ENCODE measurements at regions not wholly inside any gene's neighbourhood (a gene's known extent, or its start where the extent isn't known, plus 50 kb on each side); places are given as distances from the start of the nearest gene placed in this dataset.

DNA sequence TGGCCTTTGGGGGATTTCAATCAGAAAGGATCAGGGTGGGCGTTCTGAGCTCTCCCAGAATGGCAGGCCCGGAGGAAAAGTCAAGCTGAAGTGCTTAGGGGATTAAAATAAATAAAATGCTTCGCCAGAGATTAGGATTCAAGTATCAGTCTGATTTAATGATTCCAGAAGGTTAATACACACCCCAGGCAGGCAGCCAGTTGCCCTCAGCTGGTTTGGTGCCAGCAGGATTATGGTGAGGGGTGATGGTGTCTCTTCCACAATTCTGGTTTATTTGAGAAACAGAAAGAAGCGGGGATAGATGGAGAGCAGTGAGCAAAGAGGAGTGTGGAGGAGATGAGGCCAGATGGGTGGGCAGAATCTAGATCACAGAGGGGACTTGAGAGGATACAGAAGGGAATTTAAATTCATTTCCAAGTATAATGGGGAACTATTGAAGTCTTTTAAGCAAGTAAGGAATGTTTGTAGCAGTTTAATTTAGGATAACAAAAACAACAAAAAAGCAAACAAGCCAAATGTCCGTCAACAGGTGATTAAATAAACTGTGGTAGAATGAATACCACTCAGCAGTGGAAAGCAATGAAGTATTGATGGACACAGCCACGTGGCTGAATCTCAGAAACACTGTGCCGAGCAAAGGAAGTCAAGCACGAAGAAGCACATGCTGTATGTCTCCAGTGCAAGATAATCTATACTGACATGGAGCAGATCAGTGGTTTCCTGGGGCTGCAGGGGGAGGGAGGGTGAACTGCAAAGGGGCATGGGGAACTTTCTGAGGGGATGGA, 297.7 kb downstream of the MSX2 start:
- DNase-seq: no peak

DNA sequence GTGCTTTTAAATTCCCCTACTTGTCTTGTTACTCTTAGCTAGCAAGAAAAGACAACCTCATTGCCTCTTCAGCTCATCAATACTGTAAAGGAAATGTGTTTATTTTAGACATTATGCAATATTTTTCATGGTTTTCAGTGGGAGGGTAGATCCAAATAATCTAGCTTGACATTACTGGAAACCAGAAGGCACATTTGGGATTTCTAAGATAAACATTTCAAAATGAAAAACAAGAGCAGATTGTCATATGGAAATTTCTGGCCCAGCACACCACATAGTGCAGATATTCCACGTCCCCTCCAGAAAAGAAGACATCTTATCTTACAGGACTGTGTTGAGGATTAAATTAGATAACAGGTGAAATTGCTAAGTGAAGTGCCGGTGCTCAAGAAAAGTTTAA, 296.9 kb downstream of the MSX2 start:
- DNase-seq: no peak

DNA sequence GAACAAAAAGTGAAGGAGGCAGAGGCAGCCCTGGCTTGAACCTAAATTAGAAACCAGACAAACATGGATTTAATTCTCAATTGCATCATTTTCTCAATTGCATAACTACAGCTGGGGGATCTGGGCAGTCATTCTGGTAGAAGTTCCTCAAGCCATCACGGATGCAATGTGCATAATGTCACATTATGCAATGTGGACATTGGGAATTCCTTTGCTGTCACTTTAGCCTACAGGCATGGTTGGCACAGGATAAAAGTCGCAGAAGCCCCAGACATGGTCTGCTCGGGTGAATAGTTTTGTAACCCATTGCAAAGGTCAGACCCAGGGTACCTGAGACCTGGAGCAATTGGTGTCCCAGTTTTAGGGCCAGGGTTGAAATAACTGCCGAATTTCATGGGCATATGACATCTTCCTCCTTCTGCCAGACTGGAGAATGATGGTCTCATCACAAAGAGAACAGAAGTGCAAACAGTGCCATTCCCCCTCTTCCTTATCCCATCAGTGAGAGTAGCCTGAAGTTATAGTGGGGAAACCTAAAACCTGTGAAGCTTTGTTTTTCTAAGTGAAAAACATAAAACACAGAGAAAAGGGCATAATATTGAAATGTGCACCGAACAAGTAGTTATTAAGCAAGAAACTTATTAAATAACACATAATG, 290.8 kb downstream of the MSX2 start:
- DNase-seq: no peak

DNA sequence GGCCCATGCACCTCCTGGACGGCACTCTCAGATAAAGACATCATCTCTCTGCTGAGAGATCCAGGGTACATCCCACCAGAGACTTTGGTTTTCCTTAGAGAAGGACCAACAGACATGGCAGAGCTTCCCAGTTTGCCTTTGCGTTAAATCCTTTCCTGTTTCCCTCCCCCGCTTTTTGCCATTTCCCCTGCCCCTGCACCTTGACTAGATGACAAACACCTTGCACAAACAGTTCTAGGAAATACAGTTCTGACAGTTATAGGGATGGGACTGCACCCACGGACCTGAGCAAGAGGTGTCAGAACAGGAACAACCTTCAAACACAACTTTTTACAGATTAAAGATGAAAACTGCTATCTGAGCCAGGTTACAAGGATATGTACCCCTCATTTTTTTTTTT, 288.9 kb downstream of the MSX2 start:
- DNase-seq: no peak

DNA sequence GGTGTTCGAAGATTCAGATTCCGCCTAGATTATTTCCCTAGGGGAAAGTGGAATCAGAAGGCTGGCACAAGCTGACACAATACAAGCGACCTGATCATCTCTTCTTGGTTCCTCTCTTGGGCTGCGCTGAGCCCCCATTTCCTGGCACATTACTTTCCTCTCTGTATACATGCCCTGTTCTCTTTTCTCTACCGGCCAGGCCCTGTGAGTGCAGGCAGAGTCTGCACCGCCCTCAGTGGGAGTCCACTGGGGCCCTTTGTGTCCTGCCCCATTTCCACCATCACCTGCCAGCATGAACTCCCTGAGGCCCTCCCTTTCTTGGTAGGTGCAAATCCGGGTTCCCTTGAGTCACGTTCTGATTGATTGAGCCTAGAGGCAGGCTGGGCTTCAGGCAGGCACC, 287.9 kb downstream of the MSX2 start:
- no peak for DNase-seq

DNA sequence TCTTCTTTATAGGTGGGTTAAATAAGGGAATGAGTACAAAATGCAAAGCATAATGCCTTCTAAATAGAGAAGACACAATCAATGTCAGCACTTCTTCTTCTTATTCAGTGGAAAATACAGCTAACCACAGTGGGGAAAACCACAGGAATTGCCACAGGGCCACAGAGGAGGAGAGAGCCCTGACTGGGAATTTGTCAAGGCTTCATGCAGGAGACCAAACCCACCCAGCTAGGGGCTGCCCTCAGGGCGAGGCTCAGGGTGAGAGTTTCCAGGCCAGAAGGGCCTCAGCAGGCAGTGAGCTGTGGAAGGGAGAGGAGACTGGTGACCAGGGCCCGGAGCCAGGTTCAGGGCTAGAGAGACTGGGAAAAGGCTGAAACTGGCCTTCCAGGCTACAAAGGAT, 279.1 kb downstream of the MSX2 start:
- DNase-seq: no peak

DNA sequence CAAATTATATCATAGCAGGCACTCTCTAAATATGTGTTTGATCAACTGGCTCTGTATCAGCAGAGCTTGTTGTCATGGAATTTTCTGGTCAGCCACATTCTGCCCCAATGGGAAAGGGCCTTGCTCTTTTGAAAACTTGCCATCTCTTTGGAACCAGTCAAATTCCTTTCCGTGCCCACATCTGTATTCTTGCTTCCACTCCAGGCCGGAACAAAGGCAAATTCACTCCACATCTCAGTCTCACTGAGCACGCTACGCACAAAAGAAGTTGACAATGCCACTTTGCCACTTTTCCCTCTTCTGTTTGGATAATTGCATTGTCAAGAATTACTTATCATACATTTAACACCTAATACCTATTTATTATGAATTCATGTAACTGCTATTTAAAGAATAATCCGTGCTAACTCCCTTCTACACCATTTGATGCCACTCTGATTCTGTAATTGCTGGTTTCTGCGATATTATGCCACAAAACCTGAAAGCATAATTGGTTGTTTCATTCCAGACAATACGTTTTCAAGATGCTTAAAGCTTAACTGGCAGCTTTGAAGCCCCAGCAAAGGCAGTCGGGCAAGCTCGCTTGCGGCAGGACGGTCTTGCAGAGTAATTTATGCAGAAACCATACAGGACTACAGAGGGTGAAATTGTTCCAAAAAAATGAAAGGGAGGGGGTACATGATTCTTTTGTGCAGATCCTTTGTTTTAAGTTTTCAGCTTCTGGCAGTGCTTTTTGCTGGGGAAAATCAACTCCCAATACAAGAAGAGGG, 277.7 kb downstream of the MSX2 start:
- DNase-seq: no peak

DNA sequence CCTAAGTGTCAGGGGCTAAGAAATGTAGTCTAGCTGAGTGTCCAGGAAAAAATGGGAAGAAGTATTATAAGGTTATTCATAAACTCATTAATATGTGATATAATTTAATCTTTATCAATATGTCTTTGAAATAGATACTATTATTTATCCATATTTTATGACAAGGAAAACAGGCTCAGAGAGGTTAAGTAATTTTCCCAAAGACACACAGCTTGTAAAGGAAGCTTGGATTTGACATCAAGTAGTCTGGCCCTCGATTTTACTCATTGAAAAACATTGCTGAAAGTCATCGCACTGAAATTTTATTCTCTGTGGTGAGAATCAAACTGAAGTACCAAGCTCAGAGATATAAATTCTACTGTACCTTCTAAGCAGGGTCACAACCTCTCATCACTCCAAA, 276.9 kb downstream of the MSX2 start:
- no peak for DNase-seq

DNA sequence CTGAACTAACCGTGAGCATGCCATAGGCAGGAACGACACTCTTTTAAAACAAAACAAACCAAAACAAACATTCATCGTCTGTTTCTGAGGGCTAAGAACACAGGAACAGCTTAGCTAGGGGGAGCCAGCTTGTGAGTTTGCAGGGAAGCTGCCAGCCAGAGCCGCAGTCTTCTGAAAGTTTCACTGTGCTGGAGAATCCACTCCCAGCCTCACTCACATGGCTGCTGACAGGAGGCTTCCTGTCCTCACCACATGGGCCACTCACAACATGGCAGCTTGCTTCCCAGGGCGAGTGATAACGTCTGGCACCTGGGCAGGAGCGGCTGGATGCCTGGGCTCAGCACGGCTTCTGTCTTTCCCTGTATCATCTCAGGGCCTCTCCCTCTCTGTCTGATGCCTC, 275.2 kb downstream of the MSX2 start:
- no peak for DNase-seq

DNA sequence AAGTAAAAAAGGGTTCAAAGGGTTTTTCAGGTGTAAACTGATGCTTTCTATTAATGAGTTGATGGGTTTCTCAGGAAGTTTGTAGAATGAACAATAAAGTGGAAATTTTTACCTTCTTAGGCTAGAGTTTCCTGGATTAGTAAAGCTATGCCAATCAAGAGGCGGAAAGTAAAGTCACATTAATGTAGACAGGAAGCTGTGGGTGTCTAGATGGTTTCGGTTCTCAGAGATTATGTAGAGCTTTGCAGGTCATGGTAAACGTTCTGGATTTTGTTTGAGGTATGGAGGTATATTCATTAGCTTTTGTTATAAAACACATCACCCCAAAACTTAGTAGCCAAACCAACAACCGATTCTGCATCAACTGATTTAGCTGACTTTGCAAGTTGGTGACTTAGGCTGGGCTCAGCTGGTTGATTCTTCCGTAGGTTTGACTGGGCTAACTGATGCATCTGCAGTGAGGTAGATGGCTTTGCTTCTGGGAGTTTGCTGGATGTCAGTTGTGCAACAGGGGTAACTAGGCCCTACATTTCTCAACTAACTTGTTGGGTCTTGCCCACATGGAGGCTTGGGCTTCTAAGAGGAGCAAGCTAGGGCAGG, 273.8 kb downstream of the MSX2 start:
- no peak for DNase-seq

DNA sequence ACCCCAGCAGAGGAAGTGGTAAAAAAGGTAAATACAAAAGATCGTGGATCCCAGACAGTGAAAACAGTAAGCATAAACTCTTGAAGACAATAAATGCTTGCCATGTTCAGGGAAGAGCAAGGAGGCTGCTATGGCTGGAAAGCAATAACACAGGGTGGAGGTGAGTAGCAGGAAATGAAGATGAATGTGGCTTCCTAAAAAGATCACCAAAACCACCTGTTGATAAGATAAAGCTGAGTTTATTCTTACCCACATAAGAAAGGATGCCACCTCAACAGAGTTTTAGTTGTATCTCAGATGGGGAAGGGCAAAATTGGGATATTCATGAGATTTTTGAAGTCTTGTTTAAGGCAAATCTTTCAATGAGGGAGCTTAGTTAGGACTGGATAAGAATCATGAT, 273.3 kb downstream of the MSX2 start:
- DNase-seq: no peak

DNA sequence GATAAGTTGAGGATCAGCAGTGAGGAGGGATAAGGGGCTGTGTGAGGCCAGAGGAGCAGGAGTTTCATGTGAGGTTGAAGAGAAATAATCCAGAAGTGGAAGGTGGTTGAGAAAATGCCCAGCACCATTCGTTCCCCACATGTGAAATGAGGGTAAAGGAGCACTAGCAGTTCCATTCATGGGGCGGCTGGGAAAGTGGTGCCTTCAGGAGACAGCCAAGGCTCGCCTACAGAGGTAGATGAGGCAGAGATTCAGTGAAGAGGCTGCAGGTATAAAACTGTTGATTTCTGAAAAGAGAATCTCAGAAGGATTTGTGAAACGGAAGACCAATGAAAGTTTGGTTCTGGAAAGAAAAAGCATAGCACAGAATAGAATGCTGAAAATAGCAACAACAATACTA, 272.6 kb downstream of the MSX2 start:
- no peak for DNase-seq

DNA sequence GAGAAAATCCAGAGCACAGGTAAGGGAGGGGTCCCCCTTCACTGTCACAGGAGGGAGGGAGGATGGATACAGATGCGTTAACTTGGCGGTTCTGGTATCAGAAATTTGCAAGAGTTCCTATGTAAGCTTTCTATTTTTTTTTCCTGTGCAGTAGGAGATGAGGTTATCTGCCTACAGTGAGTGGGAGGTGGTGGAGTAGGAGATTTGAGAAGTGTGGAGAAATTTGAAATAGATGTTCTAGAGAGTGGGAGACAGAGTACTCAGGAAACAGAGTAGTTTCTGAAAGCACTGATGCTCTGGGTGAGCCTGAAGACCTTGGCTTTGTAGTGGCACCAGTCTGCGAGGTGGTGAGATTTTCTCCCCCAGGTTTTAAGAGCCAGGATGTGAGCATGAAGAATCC, 271.4 kb downstream of the MSX2 start:
- no peak for DNase-seq

DNA sequence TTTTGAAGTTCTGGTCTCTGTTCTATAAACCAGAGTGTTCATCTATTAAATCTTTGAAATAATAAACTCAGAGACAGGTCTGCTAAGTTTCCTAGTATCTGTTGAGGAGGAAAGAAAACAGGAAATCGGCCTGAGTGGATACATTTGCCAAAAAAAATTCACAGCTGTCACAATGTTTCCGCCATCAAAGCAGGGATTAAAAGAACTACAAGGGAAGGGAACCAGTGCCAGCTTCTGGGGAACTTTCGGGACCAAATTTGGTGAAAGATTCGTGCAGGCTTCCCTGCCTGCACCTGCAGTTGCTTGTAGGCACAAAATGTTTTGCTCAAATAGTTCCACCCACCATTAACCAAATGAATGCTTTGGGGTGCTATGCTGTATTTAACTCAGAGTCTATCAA, 267.5 kb downstream of the MSX2 start:
- no peak for DNase-seq

DNA sequence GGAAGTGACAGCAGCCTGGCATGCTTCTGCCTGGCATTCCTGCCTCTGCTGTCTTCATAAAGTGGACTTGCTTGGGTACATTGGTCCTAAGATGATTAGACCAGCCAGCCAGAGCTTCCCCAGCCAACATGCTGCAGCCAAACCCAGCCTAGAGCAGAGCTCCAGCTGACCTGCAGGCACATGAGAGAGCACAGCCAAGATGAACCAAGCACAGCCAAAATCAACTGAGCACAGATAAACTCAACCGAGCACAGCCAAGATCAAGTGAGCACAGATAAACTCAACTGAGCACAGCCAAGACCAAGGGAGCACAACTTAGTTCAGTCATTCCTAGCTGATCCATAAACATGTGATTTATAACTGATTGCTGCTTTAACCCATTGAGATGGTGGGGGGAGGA, 266.5 kb downstream of the MSX2 start:
- no peak for DNase-seq

DNA sequence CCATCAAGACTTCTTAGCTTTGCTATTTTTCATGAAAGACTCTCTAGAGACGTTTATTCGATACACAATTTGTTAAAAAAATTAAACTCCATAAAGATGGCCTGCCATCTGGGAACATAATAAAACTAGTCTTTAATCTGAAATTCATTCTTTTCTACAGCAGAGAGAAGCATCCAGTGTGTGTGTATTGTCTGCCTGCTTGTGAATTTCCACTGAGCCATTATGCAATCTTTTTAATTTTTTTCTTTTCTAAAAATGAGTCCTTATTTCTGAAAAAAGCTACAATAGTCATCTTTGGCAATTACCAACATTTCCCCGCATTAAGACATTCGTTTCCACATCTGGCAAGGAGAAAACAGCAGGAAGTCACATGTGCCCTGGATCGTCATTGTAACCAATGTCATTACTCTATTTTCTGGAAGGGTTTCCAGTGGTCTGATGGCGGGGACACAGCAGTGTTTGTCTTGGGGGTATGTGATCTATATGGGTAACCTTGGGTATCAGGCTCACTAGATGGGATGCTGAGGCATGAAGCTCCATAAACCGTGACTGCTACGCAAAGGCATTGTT, 263.1 kb downstream of the MSX2 start:
- no peak for DNase-seq

DNA sequence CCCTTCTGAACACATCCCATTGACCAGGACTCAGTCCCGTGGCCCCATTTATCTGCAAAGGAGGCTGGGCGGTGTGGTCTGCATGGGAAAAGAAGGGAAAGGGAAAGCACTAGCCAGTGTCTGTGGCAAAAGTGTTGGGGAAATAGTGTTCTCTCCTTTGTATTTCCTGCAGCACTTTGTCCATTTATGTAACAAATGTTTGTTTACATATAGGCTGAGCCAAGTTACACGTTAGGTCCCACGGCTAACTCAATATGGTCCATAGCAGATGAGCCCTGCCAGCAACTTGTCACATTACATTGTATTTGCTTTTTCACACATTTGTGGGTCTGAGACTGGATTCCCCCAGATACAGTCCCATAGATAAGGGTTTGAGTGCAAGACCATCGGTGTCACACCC, 260.5 kb downstream of the MSX2 start:
- no peak for DNase-seq

DNA sequence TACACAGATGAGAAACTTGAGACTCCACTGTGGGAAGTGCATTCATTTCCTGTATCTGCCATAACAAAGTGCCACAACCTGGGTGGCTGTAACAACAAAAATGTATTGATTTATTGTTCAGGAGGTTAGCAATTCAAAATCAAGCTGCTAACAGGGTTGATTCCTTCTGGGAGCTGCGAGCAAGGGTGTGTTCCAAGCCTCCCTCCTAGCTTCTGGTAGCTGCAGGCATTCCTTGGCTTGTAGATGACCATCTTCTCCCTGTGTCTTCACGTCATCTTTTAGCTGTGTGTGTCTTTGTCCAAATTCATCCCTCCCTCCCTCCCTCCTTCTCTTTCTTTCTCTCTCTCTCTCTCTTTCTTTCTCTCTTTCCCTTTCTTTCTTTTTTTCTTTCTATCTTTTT, 258.1 kb downstream of the MSX2 start:
- no peak for DNase-seq

DNA sequence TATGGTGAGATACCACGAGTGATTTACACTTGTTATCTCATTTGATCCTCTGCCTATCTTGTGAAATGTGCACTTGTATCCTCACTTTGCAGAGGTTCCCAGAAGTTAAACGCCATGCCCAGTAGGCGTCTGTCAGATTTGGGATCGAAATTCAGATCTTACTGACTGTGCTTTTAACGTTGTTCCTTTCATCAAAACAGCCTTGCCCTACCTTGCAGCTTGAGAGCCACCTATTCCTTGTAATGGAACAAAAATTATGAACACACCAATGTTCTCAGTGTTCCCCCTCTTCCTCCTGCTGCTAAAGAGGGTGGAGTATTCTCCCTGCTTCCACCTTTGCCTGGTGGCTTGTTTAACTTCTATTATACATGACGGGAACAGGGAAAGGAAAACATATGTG, 257.0 kb downstream of the MSX2 start:
- no peak for DNase-seq

DNA sequence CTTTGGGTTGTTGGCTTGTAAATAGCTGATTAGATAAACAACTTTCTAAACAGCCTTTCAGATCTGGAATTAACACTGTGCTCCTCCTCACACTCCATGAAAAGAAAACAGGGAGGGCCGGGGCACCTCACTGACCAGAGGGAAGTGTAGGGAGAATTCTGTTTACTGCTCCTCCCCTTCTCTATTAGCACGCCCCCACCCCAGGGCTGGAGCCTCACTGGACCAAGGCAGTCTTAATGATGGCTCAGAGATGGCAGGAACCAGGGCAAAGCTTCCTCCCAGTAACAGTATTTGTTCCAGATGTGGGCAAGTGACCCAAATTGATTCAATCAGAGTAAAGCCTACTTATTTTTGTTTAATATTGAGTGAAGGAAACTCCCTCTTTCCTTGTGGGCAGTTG, 256.6 kb downstream of the MSX2 start:
- no peak for DNase-seq

DNA sequence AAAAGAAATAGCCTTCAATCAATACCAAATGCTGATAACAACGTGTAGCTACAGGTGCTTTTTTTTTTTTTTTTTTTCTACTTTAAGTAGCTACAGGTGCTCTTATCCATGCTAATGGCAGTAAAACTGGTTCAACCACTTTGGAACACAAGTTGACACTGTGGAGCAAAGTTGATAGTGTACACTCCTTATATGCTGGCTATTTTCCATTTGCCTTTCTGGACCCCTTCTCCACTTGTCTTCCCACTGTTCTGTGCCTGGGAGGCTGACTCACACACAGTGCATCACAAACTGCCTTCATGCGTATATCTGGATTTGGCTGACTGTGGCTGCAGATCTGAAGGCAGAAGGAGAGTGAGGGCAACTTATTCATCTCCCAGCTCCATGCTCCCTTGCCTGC, 247.9 kb downstream of the MSX2 start:
- DNase-seq: no peak

DNA sequence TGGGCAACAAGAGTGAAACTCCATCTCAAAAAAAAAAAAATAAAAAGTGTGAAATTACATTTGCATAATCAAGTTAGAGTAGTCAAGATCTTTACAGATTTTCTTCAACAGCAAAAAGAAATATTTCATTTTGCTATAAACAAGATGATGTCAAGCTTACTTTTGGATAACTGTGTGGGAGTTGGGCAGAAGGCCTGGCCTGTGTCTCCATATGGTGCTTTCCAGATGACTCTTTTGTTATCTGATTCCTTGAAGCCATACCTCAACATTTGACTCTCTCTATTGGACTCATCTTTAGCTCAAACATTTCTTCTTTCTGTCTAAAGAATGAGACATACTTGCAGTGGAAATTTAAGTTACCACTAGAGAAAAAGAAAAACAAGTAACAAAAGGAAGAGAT, 246.8 kb downstream of the MSX2 start:
- DNase-seq: no peak

DNA sequence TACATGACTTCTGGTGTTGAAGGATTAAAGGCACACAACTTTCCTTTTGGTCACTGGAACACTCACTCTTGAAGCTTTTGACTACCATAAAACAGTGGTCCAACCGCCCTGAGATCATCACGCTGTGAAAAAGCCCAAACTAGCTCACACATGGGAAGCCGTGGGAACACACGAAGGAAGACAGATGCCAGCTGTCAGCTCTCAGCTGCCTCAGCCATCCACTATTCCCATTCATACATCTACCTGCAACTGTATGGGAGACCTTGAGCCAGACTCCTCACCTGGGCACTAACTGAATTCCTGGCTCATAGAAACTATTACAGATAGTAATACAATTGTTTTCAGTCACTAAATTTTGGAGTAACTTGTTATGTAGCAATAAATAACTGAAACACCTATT, 246.1 kb downstream of the MSX2 start:
- DNase-seq: no peak

DNA sequence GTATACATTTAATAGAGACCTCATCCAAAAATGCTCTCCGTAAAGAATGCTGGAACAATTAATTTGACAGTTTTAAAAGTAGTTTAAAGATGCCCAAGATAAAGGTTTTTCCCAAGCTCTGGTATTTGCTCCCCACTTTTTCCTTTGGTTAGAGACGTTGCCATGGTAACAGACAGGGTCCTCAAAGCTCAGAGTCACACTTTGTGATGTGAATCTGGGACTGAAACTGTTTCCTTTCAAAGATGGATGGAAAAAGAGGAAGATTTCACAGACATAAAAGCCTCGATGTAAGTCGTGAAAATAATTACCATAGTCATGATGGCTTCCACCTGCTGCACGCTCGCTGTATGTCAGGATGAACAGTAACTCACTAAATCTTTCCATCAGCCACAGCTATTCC, 229.5 kb downstream of the MSX2 start:
- no peak for DNase-seq
